ENCODE measurements at regions not wholly inside any gene's neighbourhood (a gene's known extent, or its start where the extent isn't known, plus 50 kb on each side); places are given as distances from the start of the nearest gene placed in this dataset.

- DNase-seq (ENCODE audit: low read depth): no peak
Measured at GRCh38 chr1:48164571-48164970, 57.9 kb upstream of the SLC5A9 start.

- no peak for DNase-seq (ENCODE audit: low read depth)
Measured at GRCh38 chr1:48160486-48161132, 61.9 kb upstream of the SLC5A9 start.

GRCh38 chr1:48139275-48139674 is 83.2 kb upstream of the SLC5A9 start:
- no peak for DNase-seq (ENCODE audit: low read depth)

- DNase-seq (ENCODE audit: low read depth): no peak
Measured at GRCh38 chr1:48127735-48128685, 94.5 kb upstream of the SLC5A9 start.

GRCh38 chr1:48123647-48124046 is 98.9 kb upstream of the SLC5A9 start:
- no peak for DNase-seq (ENCODE audit: low read depth)

GRCh38 chr1:48121955-48122354 is 100.6 kb upstream of the SLC5A9 start:
- DNase-seq (ENCODE audit: low read depth): no peak

- no peak for DNase-seq (ENCODE audit: low read depth)
Measured at GRCh38 chr1:48120621-48121020, 101.9 kb upstream of the SLC5A9 start.

GRCh38 chr1:48115835-48116234 is 106.7 kb upstream of the SLC5A9 start:
- no peak for DNase-seq (ENCODE audit: low read depth)

GRCh38 chr1:48114596-48115382 is 107.7 kb upstream of the SLC5A9 start:
- DNase-seq (ENCODE audit: low read depth): no peak

GRCh38 chr1:48109390-48110013 is 112.3 kb upstream of the TRABD2B start:
- no peak for DNase-seq (ENCODE audit: low read depth)

GRCh38 chr1:48107516-48107915 is 110.3 kb upstream of the TRABD2B start:
- DNase-seq (ENCODE audit: low read depth): no peak

- no peak for DNase-seq (ENCODE audit: low read depth)
Measured at GRCh38 chr1:48106049-48106448, 108.9 kb upstream of the TRABD2B start.

GRCh38 chr1:48105165-48105564 is 108.0 kb upstream of the TRABD2B start:
- DNase-seq (ENCODE audit: low read depth): no peak

GRCh38 chr1:48103495-48103894 is 106.3 kb upstream of the TRABD2B start:
- no peak for DNase-seq (ENCODE audit: low read depth)

- no peak for DNase-seq (ENCODE audit: low read depth)
Measured at GRCh38 chr1:48102766-48103165, 105.6 kb upstream of the TRABD2B start.

- DNase-seq (ENCODE audit: low read depth): no peak
Measured at GRCh38 chr1:48099072-48099773, 102.0 kb upstream of the TRABD2B start.

GRCh38 chr1:48093696-48094528 is 96.7 kb upstream of the TRABD2B start:
- DNase-seq (ENCODE audit: low read depth): peak; percentile 54

- no peak for DNase-seq (ENCODE audit: low read depth)
Measured at GRCh38 chr1:48093147-48093546, 96.0 kb upstream of the TRABD2B start.

GRCh38 chr1:48092401-48092800 is 95.2 kb upstream of the TRABD2B start:
- DNase-seq (ENCODE audit: low read depth): no peak

- DNase-seq (ENCODE audit: low read depth): no peak
Measured at GRCh38 chr1:48089356-48089891, 92.2 kb upstream of the TRABD2B start.

Measured in activated gamma-delta T cell treated with anti-CD3 and anti-CD28 coated beads, Interleukin-2, amount 50 U/mL, for 16 hours (primary cell).